Erythroblast (primary cell): ENCODE measurements at regions not wholly inside any gene's neighbourhood (a gene's known extent, or its start where the extent isn't known, plus 50 kb on each side); places are given as distances from the start of the nearest gene placed in this dataset.

Source experiments
- DNase-seq, 2 experiments: peaks; one replicate each; lab custom pipeline; 2025; lab: John Stamatoyannopoulos, UW
- GATA1 ChIP-seq: IDR thresholded peaks from 2 replicates; pipeline ENCODE4 v1.6.1; 2011; ENCODE audit warnings: low read depth, mild to moderate bottlenecking, control low read depth, low read length, moderate library complexity
- POLR2A ChIP-seq: IDR thresholded peaks from 2 replicates; pipeline ENCODE4 v1.6.1; 2011; ENCODE audit warnings: mild to moderate bottlenecking, low read length

GRCh38 chr12:125689576-125690410, 624.6 kb downstream of the AACS start:
- DNase-seq, result no peak
- TF ChIP-seq GATA1, result no peak
- TF ChIP-seq POLR2A, result no peak

DNA sequence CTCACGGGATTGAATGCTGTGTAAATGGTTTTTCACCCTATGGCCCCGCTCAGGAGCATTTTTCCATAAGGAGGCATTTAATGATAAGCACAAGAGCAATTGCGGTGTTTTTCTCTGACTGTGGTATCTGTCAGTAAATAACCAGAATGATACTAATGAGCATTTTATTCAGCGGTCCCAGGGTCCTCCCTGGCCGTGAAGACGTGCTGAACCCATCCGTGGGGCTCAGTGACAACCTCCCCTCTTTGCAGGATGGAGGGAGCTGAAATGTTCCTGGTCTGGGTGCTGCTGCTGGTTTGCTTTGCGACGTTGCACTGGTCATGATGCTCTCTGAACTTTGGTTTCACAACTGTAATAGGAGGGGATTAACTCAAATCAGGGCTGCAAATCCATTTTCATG, 625.6 kb downstream of the AACS start:
- TF ChIP-seq POLR2A (no peak), GATA1 (no peak)

DNA sequence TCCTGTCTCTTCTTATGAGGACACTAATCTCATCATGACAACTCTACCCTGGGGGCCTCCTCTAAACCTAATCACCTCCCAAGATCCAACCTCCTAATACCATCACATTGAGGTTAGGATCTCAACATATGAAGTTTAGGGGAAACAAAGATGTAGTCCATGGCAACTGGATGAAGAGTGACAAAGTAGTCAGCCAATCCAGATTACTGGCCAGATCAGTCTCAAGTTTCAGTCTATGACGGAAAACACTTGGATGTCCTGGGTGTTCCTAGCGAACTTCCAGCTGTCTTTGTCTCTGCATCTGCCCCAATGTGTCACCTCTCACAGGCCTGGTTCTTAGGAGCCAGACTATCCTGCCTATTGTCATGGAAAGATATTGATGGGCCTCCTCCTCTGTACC, 630.8 kb downstream of the AACS start:
- DNase-seq, result no peak
- no peak for TF ChIP-seq GATA1
- TF ChIP-seq POLR2A, result no peak

More for the DNA sequence above, 625.6 kb downstream of the AACS start:
- DNase-seq, result no peak

DNA sequence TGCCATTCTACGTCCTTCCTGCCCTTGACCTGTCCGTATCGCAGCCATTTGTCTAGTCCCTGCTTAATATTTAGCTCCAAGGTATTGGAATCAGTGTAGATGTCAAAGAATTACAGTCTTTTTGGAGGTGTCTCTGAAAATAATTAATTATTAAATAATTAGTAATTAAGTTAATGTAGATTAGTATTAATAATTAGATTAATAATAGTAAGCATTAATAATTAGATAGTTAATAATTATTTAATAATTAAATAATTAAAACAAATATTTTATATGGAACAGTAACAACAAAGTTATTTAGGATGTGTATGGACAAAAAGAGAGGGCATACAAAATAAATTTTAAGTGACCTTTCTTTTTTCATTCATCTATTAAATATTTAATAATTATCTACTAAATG, 639.6 kb downstream of the AACS start:
- DNase-seq, result no peak
- TF ChIP-seq GATA1 (no peak), POLR2A (no peak)

GRCh38 chr12:125720961-125721360, 655.7 kb downstream of the AACS start:
- no peak for DNase-seq
- TF ChIP-seq GATA1, result no peak
- TF ChIP-seq POLR2A, result no peak

DNA sequence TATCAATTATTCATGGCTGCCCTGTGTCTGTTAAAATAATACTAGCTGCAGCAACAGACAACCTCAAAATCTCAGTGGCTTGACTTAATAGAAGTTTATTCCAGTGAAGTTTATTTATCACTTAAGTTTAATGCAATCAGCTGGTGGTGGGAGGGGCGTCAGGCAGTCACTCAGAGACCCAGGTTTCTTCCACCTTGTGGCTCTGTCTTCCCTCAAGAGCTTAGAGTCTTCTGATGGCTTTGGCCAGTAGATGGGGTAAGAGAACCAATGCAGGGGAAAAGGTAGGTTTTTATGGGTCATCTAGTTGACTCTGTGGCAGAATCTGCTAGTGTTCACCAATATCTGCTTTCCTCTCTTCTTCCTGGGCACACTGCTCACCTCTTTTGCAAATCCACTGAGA, 668.9 kb downstream of the AACS start:
- DNase-seq, result no peak
- TF ChIP-seq POLR2A, result no peak
- TF ChIP-seq GATA1, result no peak

- no peak for TF ChIP-seq POLR2A
- TF ChIP-seq GATA1, result no peak
- DNase-seq, result no peak
Observed at GRCh38 chr12:125738211-125738610, 673.0 kb downstream of the AACS start.

GRCh38 chr12:125742413-125742812, 677.2 kb downstream of the AACS start:
- DNase-seq, result no peak
- TF ChIP-seq POLR2A (no peak), GATA1 (no peak)

- DNase-seq, result no peak
- TF ChIP-seq GATA1, result no peak
Observed at GRCh38 chr12:125744201-125744600, 679.0 kb downstream of the AACS start.

DNA sequence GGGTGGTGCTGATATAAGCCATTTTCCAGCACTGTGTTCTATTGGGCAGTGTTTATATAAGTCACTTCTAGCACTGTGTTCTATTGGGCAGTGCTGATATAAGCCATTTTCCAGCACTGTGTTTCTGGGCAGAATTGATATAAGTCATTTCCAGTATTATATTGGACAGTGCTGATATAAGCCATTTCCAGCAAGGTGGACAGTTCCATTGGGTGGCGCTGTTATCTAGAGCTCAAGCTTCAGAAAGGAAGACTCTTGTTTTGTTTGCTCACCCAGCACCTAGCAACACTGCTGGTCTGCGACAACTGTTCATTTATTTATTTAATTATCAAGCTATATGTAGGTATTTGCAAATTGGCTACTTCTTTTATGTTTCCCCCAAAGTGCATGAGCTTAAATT, 690.3 kb downstream of the AACS start:
- TF ChIP-seq POLR2A (no peak), GATA1 (no peak)
- no peak for DNase-seq

- no peak for DNase-seq
- TF ChIP-seq GATA1 (no peak), POLR2A (no peak)
Observed at GRCh38 chr12:125766091-125766490, 700.9 kb downstream of the AACS start.

GRCh38 chr12:125772403-125772802, 707.2 kb downstream of the AACS start:
- no peak for DNase-seq
- TF ChIP-seq POLR2A, result no peak
- TF ChIP-seq GATA1, result no peak

GRCh38 chr12:125773033-125773640, 707.9 kb downstream of the AACS start:
- TF ChIP-seq POLR2A (no peak), GATA1 (no peak)
- DNase-seq, result peak; percentile 31 to 41

- no peak for DNase-seq
- TF ChIP-seq POLR2A, result no peak
- TF ChIP-seq GATA1, result no peak
Observed at GRCh38 chr12:125775507-125775906, 710.3 kb downstream of the AACS start.
